Activated T-cell treated with anti-CD3 and anti-CD28 coated beads, Interleukin-2, amount 50 U/mL, for 72 hours (primary cell): ENCODE measurements at regions not wholly inside any gene's neighbourhood (a gene's known extent, or its start where the extent isn't known, plus 50 kb on each side); places are given as distances from the start of the nearest gene placed in this dataset.

Experiments
- ATAC-seq, 2 donors: fragments of 150-1000 bp; cut with Tn5 transposase; replicated peaks in 1 of 2; 2 replicates each; pipeline ENCODE4 v1.10.0; 2021; ENCODE audit warnings: moderate library complexity in 2 of 2, mild to moderate bottlenecking in 1 of 2
- DNase-seq, 2 donors: peaks; one replicate each; pipeline ENCODE4 v3.0.0; 2021 to 2022; ENCODE audit warnings: mixed read lengths in 1 of 2
- H3K27ac Mint-ChIP-seq: one replicate; pipeline ENCODE4 v1.8.0; 2022; ENCODE audit warnings: mild to moderate bottlenecking, moderate library complexity, mixed read lengths
- H3K27me3 Mint-ChIP-seq: one replicate; pipeline ENCODE4 v1.8.0; 2022; ENCODE audit warnings: low read depth, mixed read lengths
- H3K36me3 Mint-ChIP-seq, 2 donors: one replicate each; pipeline ENCODE4 v1.8.0; 2022; ENCODE audit warnings: mixed read lengths in 2 of 2, mild to moderate bottlenecking in 1 of 2; ENCODE audit not compliant: insufficient read depth in 2 of 2
- H3K4me1 Mint-ChIP-seq: one replicate; pipeline ENCODE4 v1.8.0; 2022; ENCODE audit warnings: low read depth, mixed read lengths
- H3K4me3 Mint-ChIP-seq, 2 donors: one replicate each; pipeline ENCODE4 v1.8.0; 2022; ENCODE audit warnings: mild to moderate bottlenecking in 2 of 2, mixed read lengths in 2 of 2, moderate library complexity in 2 of 2
- H3K9me3 Mint-ChIP-seq, 2 donors: one replicate each; pipeline ENCODE4 v1.8.0; 2022; ENCODE audit warnings: mixed read lengths in 2 of 2

- Mint-ChIP-seq H3K27me3 (no peaks in the 10 kb centered on the region), H3K9me3 (peaks cover 3% of the 10 kb centered on the region in 2 donors), H3K36me3 (no peaks in the 10 kb centered on the region), H3K27ac (no peak overlapping the region), H3K4me1 (no peaks in the 10 kb centered on the region), H3K4me3 (no peak overlapping the region)
- ATAC-seq = no peak
- DNase-seq = no peak
These were observed 73.7 kb upstream of the ACAN start for GRCh38 chr15:88729581-88729980.

GRCh38 chr15:88730751-88731150 lies 72.5 kb upstream of the ACAN start:
- Mint-ChIP-seq H3K27ac (no peak overlapping the region), H3K4me1 (no peaks in the 10 kb centered on the region), H3K36me3 (no peaks in the 10 kb centered on the region), H3K27me3 (peaks cover 4% of the 10 kb centered on the region), H3K4me3 (no peak overlapping the region), H3K9me3 (peaks cover 3% of the 10 kb centered on the region in 2 donors)
- DNase-seq (no peak), ATAC-seq (no peak)

DNA sequence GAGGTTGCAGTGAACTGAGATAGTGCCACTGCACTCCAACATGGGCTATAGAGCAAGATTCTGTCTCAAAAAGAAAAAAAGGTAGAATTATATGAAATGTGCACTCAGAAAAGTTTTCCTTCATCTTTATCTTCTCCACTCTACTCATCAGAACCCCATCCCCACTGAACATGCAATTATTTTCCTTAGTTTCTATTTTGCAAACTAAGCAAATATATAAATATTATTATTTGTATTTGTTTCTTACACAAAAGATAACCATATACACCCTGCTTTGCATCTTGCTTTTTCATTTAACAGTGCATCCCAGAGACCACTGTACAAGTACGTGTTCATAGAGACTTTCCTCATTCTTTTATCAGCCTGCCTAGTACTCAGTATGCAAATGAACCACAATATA lies 68.0 kb upstream of the ACAN start:
- DNase-seq (no peak), ATAC-seq (no peak)
- H3K9me3 Mint-ChIP-seq = no peaks in the 10 kb centered on the region
- H3K36me3 Mint-ChIP-seq = no peaks in the 10 kb centered on the region
- H3K4me3 Mint-ChIP-seq = no peak overlapping the region
- H3K27ac Mint-ChIP-seq = no peak overlapping the region
- H3K4me1 Mint-ChIP-seq = no peaks in the 10 kb centered on the region
- peaks cover 10% of the 10 kb centered on the region for H3K27me3 Mint-ChIP-seq

DNA sequence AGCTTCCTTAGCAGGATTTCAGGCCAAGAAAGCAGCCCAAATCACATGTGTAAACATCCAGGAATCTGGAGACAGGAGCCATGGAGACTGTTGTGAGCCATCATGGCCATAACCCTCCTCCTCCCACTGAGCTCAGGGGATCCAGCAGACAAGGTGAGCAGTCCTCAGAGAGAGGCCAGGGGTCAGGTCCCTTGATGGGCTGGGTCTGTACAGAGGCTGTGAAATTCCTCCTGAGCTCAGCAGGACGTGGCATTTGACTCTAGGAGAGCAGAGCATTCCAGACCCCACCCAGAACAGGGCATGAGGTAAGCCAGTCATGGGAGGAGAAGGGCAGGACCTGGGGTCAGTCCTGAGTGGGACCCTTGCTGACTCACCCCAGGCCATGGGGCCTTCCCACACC lies 67.0 kb upstream of the ACAN start:
- H3K4me1 Mint-ChIP-seq = no peaks in the 10 kb centered on the region
- H3K27ac Mint-ChIP-seq = no peak overlapping the region
- H3K36me3 Mint-ChIP-seq = no peaks in the 10 kb centered on the region
- H3K4me3 Mint-ChIP-seq = no peak overlapping the region
- H3K27me3 Mint-ChIP-seq = peaks cover 12% of the 10 kb centered on the region
- no peaks in the 10 kb centered on the region for H3K9me3 Mint-ChIP-seq
- ATAC-seq = no peak
- DNase-seq = no peak

- H3K27me3 Mint-ChIP-seq = peaks cover 19% of the 10 kb centered on the region
- DNase-seq (no peak), ATAC-seq (no peak)
- H3K4me3 Mint-ChIP-seq = no peak overlapping the region
- no peak overlapping the region for H3K27ac Mint-ChIP-seq
- H3K36me3 Mint-ChIP-seq = no peaks in the 10 kb centered on the region
- no peaks in the 10 kb centered on the region for H3K4me1 Mint-ChIP-seq
- H3K9me3 Mint-ChIP-seq = no peaks in the 10 kb centered on the region
These were observed 64.4 kb upstream of the ACAN start for GRCh38 chr15:88738796-88739195.

DNA sequence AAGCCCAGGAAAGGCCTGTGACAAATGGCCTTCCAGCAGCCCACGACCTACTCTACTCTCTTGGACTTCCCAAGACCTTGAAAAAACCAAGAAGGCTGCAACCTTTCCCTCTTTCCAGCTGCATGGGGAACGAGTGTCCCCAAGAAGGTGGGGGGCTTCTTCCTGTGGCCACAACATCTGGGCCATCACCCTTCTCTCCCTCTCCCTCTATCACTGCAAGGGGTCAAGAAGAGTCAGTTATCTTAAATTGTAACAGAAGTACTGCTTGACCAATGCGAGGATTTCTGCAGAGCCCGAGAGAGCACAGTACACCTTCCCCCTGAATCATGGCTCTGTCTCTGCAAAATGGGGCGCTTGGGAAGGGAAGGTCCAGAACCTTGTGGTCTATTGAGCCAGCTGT lies 63.7 kb upstream of the ACAN start:
- Mint-ChIP-seq H3K36me3 (no peaks in the 10 kb centered on the region), H3K27ac (no peak overlapping the region), H3K9me3 (no peaks in the 10 kb centered on the region), H3K4me1 (no peaks in the 10 kb centered on the region), H3K27me3 (peaks cover 26% of the 10 kb centered on the region), H3K4me3 (no peak overlapping the region)
- DNase-seq = no peak
- no peak for ATAC-seq

- H3K4me3 Mint-ChIP-seq = no peak overlapping the region
- no peak overlapping the region for H3K27ac Mint-ChIP-seq
- no peak for ATAC-seq
- peaks cover 32% of the 10 kb centered on the region for H3K27me3 Mint-ChIP-seq
- H3K4me1 Mint-ChIP-seq = no peaks in the 10 kb centered on the region
- no peaks in the 10 kb centered on the region for H3K36me3 Mint-ChIP-seq
- no peak for DNase-seq
- no peaks in the 10 kb centered on the region for H3K9me3 Mint-ChIP-seq
These were observed 62.9 kb upstream of the ACAN start for GRCh38 chr15:88740356-88740755.

GRCh38 chr15:88741046-88741445 lies 62.2 kb upstream of the ACAN start:
- Mint-ChIP-seq H3K27ac (no peak overlapping the region), H3K4me1 (no peaks in the 10 kb centered on the region)
- no peak for ATAC-seq

DNA sequence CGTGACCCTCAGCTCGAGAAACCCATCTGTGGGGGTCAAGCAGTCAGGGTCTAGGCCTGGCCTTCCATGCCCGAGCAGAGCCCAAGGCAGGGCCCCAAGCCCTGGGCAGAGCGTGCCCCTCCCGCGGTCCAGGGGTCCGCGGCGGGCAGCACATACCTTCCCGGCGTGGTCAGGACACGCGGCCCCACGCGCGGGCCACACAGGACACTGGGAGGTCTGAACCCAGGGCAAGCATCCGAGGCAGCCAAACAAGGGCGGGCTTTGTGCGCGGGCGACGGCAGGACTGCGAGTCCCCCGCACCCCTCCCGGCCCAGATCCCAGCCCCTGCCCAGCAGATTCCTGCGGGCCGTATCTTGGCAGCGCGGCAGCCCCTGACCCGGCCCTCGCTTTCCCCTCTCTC lies 61.6 kb upstream of the ACAN start:
- Mint-ChIP-seq H3K27ac (no peak overlapping the region), H3K27me3 (peaks cover 33% of the 10 kb centered on the region), H3K4me3 (no peak overlapping the region), H3K4me1 (no peaks in the 10 kb centered on the region), H3K9me3 (no peaks in the 10 kb centered on the region), H3K36me3 (no peaks in the 10 kb centered on the region)
- DNase-seq = no peak
- ATAC-seq = no peak

More at GRCh38 chr15:88741046-88741445, 62.2 kb upstream of the ACAN start:
- peaks cover 33% of the 10 kb centered on the region for H3K27me3 Mint-ChIP-seq
- DNase-seq = no peak
- no peak overlapping the region for H3K4me3 Mint-ChIP-seq
- no peaks in the 10 kb centered on the region for H3K9me3 Mint-ChIP-seq
- no peaks in the 10 kb centered on the region for H3K36me3 Mint-ChIP-seq

- H3K27me3 Mint-ChIP-seq = peaks cover 33% of the 10 kb centered on the region
- no peak overlapping the region for H3K27ac Mint-ChIP-seq
These were observed 61.1 kb upstream of the ACAN start for GRCh38 chr15:88742161-88742560.

GRCh38 chr15:88744548-88745020 lies 58.7 kb upstream of the ACAN start:
- DNase-seq (no peak), ATAC-seq (no peak)
- H3K36me3 Mint-ChIP-seq = no peaks in the 10 kb centered on the region
- no peaks in the 10 kb centered on the region for H3K4me1 Mint-ChIP-seq
- no peak overlapping the region for H3K4me3 Mint-ChIP-seq
- H3K27me3 Mint-ChIP-seq = peaks cover 35% of the 10 kb centered on the region
- H3K9me3 Mint-ChIP-seq = no peaks in the 10 kb centered on the region
- no peak overlapping the region for H3K27ac Mint-ChIP-seq

More at GRCh38 chr15:88742161-88742560, 61.1 kb upstream of the ACAN start:
- H3K4me3 Mint-ChIP-seq = no peak overlapping the region
- H3K36me3 Mint-ChIP-seq = no peaks in the 10 kb centered on the region
- H3K4me1 Mint-ChIP-seq = no peaks in the 10 kb centered on the region
- DNase-seq (no peak), ATAC-seq (no peak)
- H3K9me3 Mint-ChIP-seq = no peaks in the 10 kb centered on the region

DNA sequence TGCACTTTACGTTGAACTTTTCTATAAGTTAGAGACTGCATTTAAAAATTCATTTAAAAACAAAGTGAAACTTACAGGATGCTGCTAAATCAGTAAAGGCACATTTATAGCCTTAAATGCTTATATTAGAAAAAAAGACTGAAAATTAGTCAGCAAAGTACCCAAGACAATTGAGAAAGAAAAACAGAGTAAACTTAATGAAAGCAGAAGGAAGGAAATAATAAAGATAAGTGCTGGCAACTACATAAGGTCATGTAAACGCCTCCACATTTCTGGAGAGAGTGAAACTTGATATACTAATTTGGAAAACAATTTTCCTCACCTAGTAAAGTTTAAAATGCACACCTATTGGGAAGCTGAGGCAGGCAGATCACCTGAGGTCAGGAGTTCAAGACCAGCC lies 58.2 kb upstream of the ACAN start:
- peaks cover 36% of the 10 kb centered on the region for H3K27me3 Mint-ChIP-seq
- H3K4me1 Mint-ChIP-seq = no peaks in the 10 kb centered on the region
- DNase-seq (no peak), ATAC-seq (no peak)
- no peaks in the 10 kb centered on the region for H3K9me3 Mint-ChIP-seq
- no peak overlapping the region for H3K4me3 Mint-ChIP-seq
- no peak overlapping the region for H3K27ac Mint-ChIP-seq
- no peaks in the 10 kb centered on the region for H3K36me3 Mint-ChIP-seq

- Mint-ChIP-seq H3K36me3 (no peaks in the 10 kb centered on the region), H3K27me3 (peaks cover 33% of the 10 kb centered on the region)
- no peak for ATAC-seq
These were observed 57.5 kb upstream of the ACAN start for GRCh38 chr15:88745696-88746095.

DNA sequence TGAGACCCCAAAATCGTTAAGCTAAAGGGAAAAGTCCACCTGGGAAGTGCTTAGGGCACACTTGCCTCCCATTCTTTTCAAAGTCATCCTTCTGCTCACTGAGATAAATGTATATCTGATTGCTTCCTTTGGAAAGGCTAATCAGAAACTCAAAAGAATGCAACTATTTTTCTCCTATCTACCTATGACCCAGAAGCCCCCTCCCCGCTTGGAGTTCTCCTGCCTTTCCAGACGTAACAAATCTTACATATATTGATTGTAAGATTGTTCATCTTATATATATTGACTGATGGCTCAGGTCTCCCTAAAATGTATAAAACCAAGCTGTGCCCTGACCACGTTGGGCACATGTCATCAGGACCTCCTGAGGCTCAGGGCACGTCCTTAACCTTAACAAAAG lies 56.8 kb upstream of the ACAN start:
- no peak overlapping the region for H3K4me3 Mint-ChIP-seq
- no peak overlapping the region for H3K27ac Mint-ChIP-seq
- H3K4me1 Mint-ChIP-seq = no peaks in the 10 kb centered on the region
- H3K9me3 Mint-ChIP-seq = no peaks in the 10 kb centered on the region
- no peak for ATAC-seq
- H3K36me3 Mint-ChIP-seq = no peaks in the 10 kb centered on the region
- H3K27me3 Mint-ChIP-seq = peaks cover 33% of the 10 kb centered on the region
- DNase-seq = no peak

More at GRCh38 chr15:88745696-88746095, 57.5 kb upstream of the ACAN start:
- no peaks in the 10 kb centered on the region for H3K4me1 Mint-ChIP-seq
- DNase-seq = no peak
- H3K4me3 Mint-ChIP-seq = no peak overlapping the region
- H3K9me3 Mint-ChIP-seq = no peaks in the 10 kb centered on the region
- no peak overlapping the region for H3K27ac Mint-ChIP-seq
